SK-N-SH (cell line): ENCODE measurements at regions not wholly inside any gene's neighbourhood (a gene's known extent, or its start where the extent isn't known, plus 50 kb on each side); places are given as distances from the start of the nearest gene placed in this dataset.

Experiments
- ELF1 ChIP-seq: IDR thresholded peaks from 2 replicates; pipeline ENCODE4 v1.4.0; 2012
- FOXJ3 ChIP-seq: sonication (generic); formaldehyde crosslinking; IDR thresholded peaks from 2 replicates; pipeline ENCODE4 v1.5.1; 2020; ENCODE audit warnings: mild to moderate bottlenecking, missing genetic modification reagents
- FOXM1 ChIP-seq: IDR thresholded peaks from 2 replicates; pipeline ENCODE4 v1.4.0; 2012; ENCODE audit warnings: low read depth, mild to moderate bottlenecking
- GABPA ChIP-seq: IDR thresholded peaks from 2 replicates; pipeline ENCODE4 v1.4.0; 2012; ENCODE audit warnings: low read depth, mild to moderate bottlenecking
- NRF1 ChIP-seq: IDR thresholded peaks from 2 replicates; pipeline ENCODE4 v1.6.1; 2012; ENCODE audit warnings: low read depth, mild to moderate bottlenecking, low read length
- POLR2AphosphoS5 ChIP-seq: IDR thresholded peaks from 2 replicates; pipeline ENCODE4 v1.6.1; 2012; ENCODE audit warnings: low read depth, low read length
- YY1 ChIP-seq: IDR thresholded peaks from 2 replicates; pipeline ENCODE4 v1.4.0; 2012; ENCODE audit warnings: low read depth, mild to moderate bottlenecking
- TF ChIP-seq, protein P1 (sequence below): fragments of 200-600 bp; sonication (generic); IDR thresholded peaks from 2 replicates; pipeline ENCODE4 v1.6.1; 2017; ENCODE audit warnings: antibody characterized with exemption, mild to moderate bottlenecking, moderate library complexity
- TF ChIP-seq, protein P2 (sequence below): IDR thresholded peaks from 2 replicates; pipeline ENCODE4 v1.4.0; 2012; ENCODE audit warnings: low read depth, borderline replicate concordance

DNA sequence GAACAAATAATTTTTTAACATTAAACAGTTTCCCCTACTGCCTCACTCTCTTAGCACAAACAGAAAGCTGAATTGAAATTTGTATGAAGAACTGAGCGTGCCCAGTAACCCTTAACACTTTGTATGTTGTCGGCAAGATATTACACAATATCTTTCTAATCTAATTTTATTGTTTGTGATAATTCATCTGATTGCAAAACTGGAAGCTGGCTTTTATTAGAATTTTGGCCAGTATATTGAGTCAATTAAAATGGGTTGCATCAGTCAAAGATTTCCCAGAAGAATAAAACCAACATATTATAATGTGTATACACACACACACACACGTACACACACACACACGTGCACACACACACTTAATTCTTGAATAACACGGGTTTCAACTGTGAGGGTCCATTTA is 2332.1 kb downstream of the PCDH7 start:
- TF ChIP-seq, protein P1, sequence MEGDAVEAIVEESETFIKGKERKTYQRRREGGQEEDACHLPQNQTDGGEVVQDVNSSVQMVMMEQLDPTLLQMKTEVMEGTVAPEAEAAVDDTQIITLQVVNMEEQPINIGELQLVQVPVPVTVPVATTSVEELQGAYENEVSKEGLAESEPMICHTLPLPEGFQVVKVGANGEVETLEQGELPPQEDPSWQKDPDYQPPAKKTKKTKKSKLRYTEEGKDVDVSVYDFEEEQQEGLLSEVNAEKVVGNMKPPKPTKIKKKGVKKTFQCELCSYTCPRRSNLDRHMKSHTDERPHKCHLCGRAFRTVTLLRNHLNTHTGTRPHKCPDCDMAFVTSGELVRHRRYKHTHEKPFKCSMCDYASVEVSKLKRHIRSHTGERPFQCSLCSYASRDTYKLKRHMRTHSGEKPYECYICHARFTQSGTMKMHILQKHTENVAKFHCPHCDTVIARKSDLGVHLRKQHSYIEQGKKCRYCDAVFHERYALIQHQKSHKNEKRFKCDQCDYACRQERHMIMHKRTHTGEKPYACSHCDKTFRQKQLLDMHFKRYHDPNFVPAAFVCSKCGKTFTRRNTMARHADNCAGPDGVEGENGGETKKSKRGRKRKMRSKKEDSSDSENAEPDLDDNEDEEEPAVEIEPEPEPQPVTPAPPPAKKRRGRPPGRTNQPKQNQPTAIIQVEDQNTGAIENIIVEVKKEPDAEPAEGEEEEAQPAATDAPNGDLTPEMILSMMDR: no peak
- TF ChIP-seq ELF1 (no peak), GABPA (no peak), NRF1 (no peak), FOXJ3 (CRISPR knock-in tag) (no peak), YY1 (no peak), POLR2AphosphoS5 (no peak), FOXM1 (no peak)
- TF ChIP-seq, protein P2, sequence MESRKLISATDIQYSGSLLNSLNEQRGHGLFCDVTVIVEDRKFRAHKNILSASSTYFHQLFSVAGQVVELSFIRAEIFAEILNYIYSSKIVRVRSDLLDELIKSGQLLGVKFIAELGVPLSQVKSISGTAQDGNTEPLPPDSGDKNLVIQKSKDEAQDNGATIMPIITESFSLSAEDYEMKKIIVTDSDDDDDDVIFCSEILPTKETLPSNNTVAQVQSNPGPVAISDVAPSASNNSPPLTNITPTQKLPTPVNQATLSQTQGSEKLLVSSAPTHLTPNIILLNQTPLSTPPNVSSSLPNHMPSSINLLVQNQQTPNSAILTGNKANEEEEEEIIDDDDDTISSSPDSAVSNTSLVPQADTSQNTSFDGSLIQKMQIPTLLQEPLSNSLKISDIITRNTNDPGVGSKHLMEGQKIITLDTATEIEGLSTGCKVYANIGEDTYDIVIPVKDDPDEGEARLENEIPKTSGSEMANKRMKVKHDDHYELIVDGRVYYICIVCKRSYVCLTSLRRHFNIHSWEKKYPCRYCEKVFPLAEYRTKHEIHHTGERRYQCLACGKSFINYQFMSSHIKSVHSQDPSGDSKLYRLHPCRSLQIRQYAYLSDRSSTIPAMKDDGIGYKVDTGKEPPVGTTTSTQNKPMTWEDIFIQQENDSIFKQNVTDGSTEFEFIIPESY: no peak
